ENCODE measurements at regions not wholly inside any gene's neighbourhood (a gene's known extent, or its start where the extent isn't known, plus 50 kb on each side); places are given as distances from the start of the nearest gene placed in this dataset.

- DNase-seq (ENCODE audit: low read depth in 1 of 2, low spot score in 2 of 2) (peak in 1 of 2 experiments; percentile 20), FAIRE-seq (no peak)
- Histone ChIP-seq H3K9ac (replicated peaks in 1 of 4; ENCODE audit: extremely low read depth in 1 of 4, low read depth in 3 of 4, low read length in 3 of 4) (no peak overlapping the region), H2BK15ac (ENCODE audit: low read length) (no peak overlapping the region), H3K4me1 (replicated peaks in 1 of 4; ENCODE audit: control insufficient read depth in 3 of 4, insufficient read depth in 4 of 4, low read length in 3 of 4) (peaks cover 0 to 4% (median 0%) of the 10 kb centered on the region in 4 experiments; a peak in 3 of 7 replicates), H3K79me2 (ENCODE audit: control insufficient read depth in 1 of 2, insufficient read depth in 2 of 2, low read length in 2 of 2) (no peaks in the 10 kb centered on the region), H3K9me3 (ENCODE audit: insufficient read depth in 2 of 2, low read depth in 1 of 2, low read length in 1 of 2) (peaks cover 0 to 2% of the 10 kb centered on the region in 2 experiments; a peak in 1 of 4 replicates), H2AK5ac (ENCODE audit: low read depth, low read length) (no peak overlapping the region), H3K27me3 (replicated peaks in 1 of 4; ENCODE audit: control insufficient read depth in 3 of 4, extremely low read depth in 1 of 4, insufficient read depth in 3 of 4, low read length in 3 of 4) (no peaks in the 10 kb centered on the region), H3K14ac (ENCODE audit: insufficient read length) (no peak overlapping the region), H3K79me1 (ENCODE audit: low read depth, low read length) (no peaks in the 10 kb centered on the region), H3K23ac (ENCODE audit: insufficient read length) (no peak overlapping the region), H3K27ac (ENCODE audit: low read depth, low read length) (no peak overlapping the region), H4K5ac (ENCODE audit: insufficient read length, low read depth, low read length) (no peak overlapping the region), H4K91ac (replicated peaks; ENCODE audit: insufficient read length, low read length) (no peak overlapping the region), H2BK5ac (ENCODE audit: low read depth, low read length) (no peak overlapping the region), H3K36me3 (ENCODE audit: control insufficient read depth in 2 of 4, insufficient read depth in 4 of 4, low read length in 3 of 4) (no peaks in the 10 kb centered on the region), H2AFZ (ENCODE audit: low read length) (no peak overlapping the region), H3K4me2 (ENCODE audit: insufficient read depth in 1 of 2, low read depth in 2 of 2, low read length in 2 of 2) (no peak overlapping the region), H2BK120ac (replicated peaks; ENCODE audit: low read depth, low read length) (no peak overlapping the region), H3K23me2 (ENCODE audit: low read depth, low read length) (no peaks in the 10 kb centered on the region), H2BK12ac (ENCODE audit: low read depth, low read length) (no peak overlapping the region), H2BK20ac (ENCODE audit: low read length) (no peak overlapping the region), H3K4ac (replicated peaks; ENCODE audit: insufficient read length, low read depth, low read length) (no peak overlapping the region), H4K20me1 (replicated peaks in 1 of 2; ENCODE audit: control insufficient read depth in 1 of 2, insufficient read depth in 2 of 2, low read length in 2 of 2) (no peaks in the 10 kb centered on the region), H3K56ac (replicated peaks; ENCODE audit: insufficient read length, low read depth, low read length) (no peak overlapping the region), H4K8ac (ENCODE audit: extremely low read depth, insufficient read depth, low read length) (no peak overlapping the region), H3K18ac (ENCODE audit: extremely low read depth, low read length) (no peak overlapping the region), H3K4me3 (ENCODE audit: extremely low read depth in 1 of 4, insufficient read depth in 2 of 4, low read depth in 3 of 4, low read length in 4 of 4) (no peak overlapping the region)
- POLR2A ChIA-PET (ENCODE audit: partially characterized antibody) = no interaction called here
- CTCF ChIA-PET (ENCODE audit: partially characterized antibody) = interaction anchor here (1.0 to 1.4 kb wide), 2 partner anchors 12 to 20 kb away, joined by 3 to 4 read pairs; no protein-coding TSS in a partner anchor
- WGBS, 2 experiments (ENCODE audit: extremely low coverage in 1 of 2, insufficient coverage in 1 of 2, insufficient read length in 1 of 2, insufficient replicate concordance in 2 of 2, low coverage in 1 of 2, low lambda C conversion rate in 2 of 2, missing lambda C conversion rate in 1 of 2) = 82% methylated on average over 4 of the region's 4 CpGs; no CpG with 5 or more reads in 1 of the 2 experiments
- TF ChIP-seq SP2 (IDR thresholded peaks at IDR 0.05; ENCODE audit: low read length) = no peak
- TF ChIP-seq SP1 (IDR thresholded peaks at IDR 0.05; ENCODE audit: low read depth, low read length) = no peak
- no peak for TF ChIP-seq CEBPB (IDR thresholded peaks at IDR 0.05; ENCODE audit: low read depth, low read length)
- TF ChIP-seq SRF (IDR thresholded peaks at IDR 0.05; ENCODE audit: low read depth, low read length) = no peak
- no peak for TF ChIP-seq SAP30 (IDR thresholded peaks at IDR 0.05; ENCODE audit: insufficient read depth, insufficient replicate concordance, low read length)
- TF ChIP-seq RXRA (IDR thresholded peaks at IDR 0.05; ENCODE audit: insufficient read depth, low read depth, low read length) = no peak
- TF ChIP-seq BACH1 (IDR thresholded peaks at IDR 0.05; ENCODE audit: low read length) = no peak
- TF ChIP-seq CHD2 (IDR thresholded peaks at IDR 0.05; ENCODE audit: low read length) = no peak
- no peak for TF ChIP-seq CREB1 (IDR thresholded peaks at IDR 0.05)
- no peak for TF ChIP-seq EP300 (IDR thresholded peaks at IDR 0.05; ENCODE audit: borderline replicate concordance in 1 of 2, low read depth in 2 of 2, low read length in 2 of 2)
- TF ChIP-seq GTF2F1 (IDR thresholded peaks at IDR 0.05; ENCODE audit: borderline replicate concordance, low read depth, low read length) = no peak
- no peak for TF ChIP-seq RBBP5 (IDR thresholded peaks at IDR 0.05; ENCODE audit: borderline replicate concordance, low read depth, low read length)
- TF ChIP-seq PHF8 (conservative IDR thresholded peaks at IDR 0.05; ENCODE audit: low read depth, low read length) = no peak
- TF ChIP-seq NRF1 (IDR thresholded peaks at IDR 0.05; ENCODE audit: low read depth, low read length) = no peak
- no peak for TF ChIP-seq HDAC6 (IDR thresholded peaks at IDR 0.05; ENCODE audit: low read depth, low read length)
Measured at GRCh38 chr11:134614141-134614540, 202.1 kb upstream of the B3GAT1 start.
